Lung microvascular endothelial cell (primary cell): ENCODE measurements at regions not wholly inside any gene's neighbourhood (a gene's known extent, or its start where the extent isn't known, plus 50 kb on each side); places are given as distances from the start of the nearest gene placed in this dataset.
"Not testable (repeated sequence)": the region's sequence is repeated elsewhere in the genome, so short reads cannot be mapped to it uniquely, and the experiment has no call there.

Source experiments
- DNase-seq, 2 donors: peaks; one replicate each; pipeline versions ENCODE4 v3.0.0 to v3.0.0-alpha.2; 2010; ENCODE audit warnings: low read depth in 2 of 2

DNA sequence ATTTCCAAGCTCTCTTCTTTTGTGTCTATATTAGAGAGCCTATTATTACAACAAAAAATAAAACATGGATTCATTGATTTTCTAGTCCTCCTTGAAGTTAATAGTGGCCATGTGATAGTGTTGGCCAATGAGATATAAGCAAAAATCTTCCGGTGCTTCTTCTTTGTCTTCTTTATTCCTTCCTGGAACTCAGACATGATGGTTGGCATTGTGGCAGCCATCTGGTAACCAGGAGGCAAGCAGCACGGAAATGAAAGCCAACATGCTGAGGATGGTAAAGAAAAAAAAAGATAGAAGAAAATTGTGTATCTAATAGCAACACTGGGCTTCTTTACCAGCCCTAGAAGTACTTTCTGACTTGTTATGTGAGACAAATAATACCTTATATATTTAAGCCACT, 50.8 kb upstream of the SEL1L start:
- DNase-seq: no peak

GRCh38 chr14:81589381-81590065, 55.9 kb upstream of the SEL1L start:
- DNase-seq: no peak

GRCh38 chr14:81591266-81591665, 57.6 kb upstream of the SEL1L start:
- no peak for DNase-seq

- no peak for DNase-seq
Observed at GRCh38 chr14:81594012-81594411, 60.4 kb upstream of the SEL1L start.

- no peak for DNase-seq
Observed at GRCh38 chr14:81605660-81606059, 72.0 kb upstream of the SEL1L start.

- DNase-seq: no peak
Observed at GRCh38 chr14:81613341-81614045, 79.8 kb upstream of the SEL1L start.

GRCh38 chr14:81614302-81614701, 80.6 kb upstream of the SEL1L start:
- not testable (repeated sequence) for DNase-seq

DNA sequence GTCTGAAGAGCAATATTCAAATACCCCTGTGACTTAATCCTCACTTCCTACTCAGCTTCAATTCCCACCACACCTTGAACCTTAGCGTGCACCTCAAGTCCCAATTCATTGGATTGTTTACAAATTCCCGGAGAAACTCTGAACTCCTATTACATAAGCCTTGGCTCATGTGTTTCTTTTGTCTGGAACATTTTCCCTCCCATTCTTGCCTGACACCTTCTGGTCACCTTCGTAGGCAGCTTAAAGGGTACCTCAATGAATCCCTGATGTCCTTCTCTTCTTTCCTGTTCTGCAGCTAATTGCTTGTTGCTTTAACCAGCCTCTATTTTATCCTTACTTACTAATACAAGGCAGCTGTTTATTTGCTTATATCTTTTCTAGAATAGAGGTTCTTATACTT, 85.0 kb upstream of the SEL1L start:
- DNase-seq: no peak

GRCh38 chr14:81619816-81620215, 86.2 kb upstream of the SEL1L start:
- DNase-seq: no peak

GRCh38 chr14:81623771-81624396, 90.2 kb upstream of the SEL1L start:
- not testable (repeated sequence) for DNase-seq

DNA sequence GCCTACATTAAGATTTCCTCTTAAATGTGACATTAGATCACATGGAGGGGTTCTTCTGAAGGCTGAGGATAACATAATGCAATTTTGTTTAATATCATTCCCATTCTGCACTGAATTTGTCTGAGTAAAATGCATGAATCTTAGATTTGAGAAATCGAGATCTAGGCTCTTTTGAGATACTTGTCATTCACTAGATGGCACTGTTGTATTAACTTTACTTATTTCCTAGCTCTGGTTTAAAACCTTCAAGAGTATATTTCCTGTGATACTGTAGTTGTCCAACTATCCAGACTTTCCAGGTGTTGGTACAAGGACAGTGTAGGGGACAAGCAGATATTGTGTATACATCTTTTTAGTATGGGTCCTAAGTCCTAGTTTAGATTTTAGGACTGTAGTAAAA, 91.7 kb upstream of the SEL1L start:
- DNase-seq: peak; percentile 2 to 18

- DNase-seq: no peak
Observed at GRCh38 chr14:81632157-81632556, 98.5 kb upstream of the SEL1L start.

GRCh38 chr14:81633496-81633895, 99.8 kb upstream of the SEL1L start:
- DNase-seq: no peak

DNA sequence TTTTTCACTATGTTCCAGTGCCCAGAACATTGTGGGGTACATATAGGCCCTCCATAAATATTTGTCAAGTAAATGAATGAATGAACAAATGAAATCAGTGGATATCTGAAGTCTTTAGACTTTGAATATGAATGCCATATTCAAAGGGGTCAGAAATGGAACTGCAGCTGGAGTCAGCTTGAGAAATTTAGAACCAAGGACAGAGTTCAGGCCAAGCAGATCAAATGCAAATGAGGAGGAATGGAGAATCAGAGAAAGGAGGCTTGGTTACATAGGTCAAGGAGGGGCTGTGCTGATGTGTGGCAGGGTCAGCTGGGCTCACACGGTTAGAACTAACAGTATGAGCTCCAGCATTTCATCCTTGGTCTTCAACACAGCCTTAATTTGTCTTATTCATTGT, 104.0 kb upstream of the SEL1L start:
- DNase-seq: no peak

GRCh38 chr14:81638656-81639280, 105.1 kb upstream of the SEL1L start:
- no peak for DNase-seq

DNA sequence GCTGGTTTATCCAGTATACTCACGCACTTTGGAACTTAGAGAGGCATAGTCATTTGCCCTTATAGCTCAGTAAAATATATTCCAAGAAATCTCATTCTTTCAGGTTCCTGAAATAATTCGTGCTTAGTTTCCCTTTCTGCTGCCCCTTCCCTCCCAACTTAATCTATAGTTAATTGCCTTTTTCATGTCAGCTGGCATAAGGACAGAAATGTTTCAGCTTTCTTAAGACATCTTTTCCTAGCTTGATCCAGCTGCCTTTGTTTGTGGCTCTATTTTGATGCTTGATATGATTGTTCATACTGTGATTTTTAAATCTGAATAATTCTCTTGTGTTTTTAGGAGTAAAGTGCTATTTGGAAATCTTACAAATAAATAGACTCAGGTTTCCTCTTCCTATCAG, 120.0 kb upstream of the SEL1L start:
- DNase-seq: no peak

DNA sequence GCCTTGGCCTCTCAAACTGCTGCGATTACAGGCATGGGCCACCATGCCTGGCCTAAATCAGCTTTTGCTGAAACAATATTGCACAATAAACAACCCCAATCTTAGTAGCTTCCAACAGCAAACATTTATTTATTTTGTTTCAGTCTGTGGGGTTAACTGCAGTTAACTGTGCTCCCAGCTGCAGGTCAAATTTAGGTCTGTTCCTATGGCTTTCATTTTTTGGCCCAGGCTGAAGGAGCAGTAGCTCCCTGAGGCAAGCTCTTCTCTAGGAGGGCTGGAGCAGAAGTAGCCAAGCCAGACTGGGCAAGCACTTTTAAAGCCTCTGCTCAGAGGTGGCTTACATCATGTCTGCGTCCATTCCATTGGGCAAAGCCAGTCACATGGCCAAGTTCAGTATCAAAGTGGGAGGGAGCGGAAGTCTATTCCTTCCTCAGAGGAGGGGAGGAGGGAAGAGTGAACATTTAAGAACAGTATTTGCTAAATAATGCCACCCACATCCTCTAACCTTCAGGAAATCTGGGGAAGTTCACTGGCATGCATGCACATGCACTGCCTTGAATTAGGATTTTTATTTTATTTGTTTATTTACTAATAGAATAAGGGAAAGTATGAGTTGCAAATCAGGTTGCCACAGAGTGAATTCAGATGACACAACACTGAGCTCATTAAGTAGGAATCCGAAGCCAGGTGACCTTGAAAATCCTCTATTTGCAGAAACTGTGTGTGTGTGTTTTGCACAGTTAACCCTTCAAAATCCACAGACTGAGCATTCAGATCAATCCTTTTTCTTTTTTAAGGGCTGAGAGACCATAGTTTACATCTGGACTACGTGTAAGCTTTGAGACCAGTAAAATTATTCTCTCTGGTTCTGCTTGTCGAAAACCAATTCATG, 122.0 kb upstream of the SEL1L start:
- DNase-seq: no peak

DNA sequence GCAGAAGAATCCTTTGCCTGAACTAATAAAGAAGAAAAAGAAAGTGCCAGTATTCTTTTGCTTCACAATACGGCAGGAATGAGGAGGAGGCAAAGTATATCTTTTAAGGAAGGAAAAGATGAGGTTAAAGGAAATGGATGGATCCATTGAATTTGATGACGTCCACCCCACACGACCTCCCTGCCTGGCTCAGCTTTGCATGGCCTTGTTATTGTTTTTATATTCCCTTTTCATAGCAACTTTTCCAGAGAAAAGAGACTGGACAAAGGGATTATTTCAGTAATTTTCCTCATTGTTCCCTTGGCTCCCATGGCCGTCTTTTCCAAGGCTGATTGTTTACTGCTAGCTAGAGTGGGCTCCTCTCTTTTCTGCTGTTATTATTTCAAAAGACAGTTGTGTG, 123.2 kb upstream of the SEL1L start:
- no peak for DNase-seq

- DNase-seq: no peak
Observed at GRCh38 chr14:81662066-81662465, 128.4 kb upstream of the SEL1L start.

DNA sequence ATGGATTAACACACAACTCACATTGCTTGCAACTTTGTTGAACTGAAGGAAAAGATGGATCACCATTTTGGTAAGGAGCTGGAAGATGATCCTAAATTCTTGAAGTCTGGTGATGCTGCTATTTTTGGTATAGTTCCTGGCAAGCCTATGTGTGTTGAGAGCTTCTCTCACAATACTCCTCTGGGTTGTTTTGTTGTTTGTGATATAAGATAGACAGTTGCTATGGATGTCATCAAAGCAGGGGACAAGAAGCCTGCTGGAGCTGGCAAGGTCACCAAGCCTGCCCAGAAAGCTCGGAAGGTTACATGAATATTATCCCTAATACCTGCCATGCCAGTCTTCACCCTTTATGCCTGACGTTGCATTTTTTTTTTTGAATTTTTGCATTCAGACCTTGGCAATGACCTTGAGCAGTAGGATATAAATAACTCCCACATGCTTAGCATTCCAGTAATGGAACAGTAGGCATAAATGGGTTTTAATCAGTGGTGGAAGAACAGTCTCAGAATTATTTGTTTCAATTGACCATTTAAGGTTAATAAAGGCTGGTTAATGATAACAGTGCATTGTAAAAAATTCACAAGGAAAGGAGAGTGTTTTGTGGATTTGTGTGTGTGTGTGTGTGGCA, 129.0 kb upstream of the SEL1L start:
- no peak for DNase-seq
